KMS-11 (cell line): ENCODE measurements at regions not wholly inside any gene's neighbourhood (a gene's known extent, or its start where the extent isn't known, plus 50 kb on each side); places are given as distances from the start of the nearest gene placed in this dataset.

Source experiments
- H2AFZ ChIP-seq: fragments of 200-600 bp; sonication (generic); 2 replicates; pipeline ENCODE4 v1.6.1; 2016; ENCODE audit warnings: antibody characterized with exemption, mixed run types, low read depth
- H3K27ac ChIP-seq: fragments of 200-600 bp; sonication (generic); 2 replicates; pipeline ENCODE4 v1.6.1; 2016; ENCODE audit warnings: mild to moderate bottlenecking, mixed run types
- H3K27me3 ChIP-seq: fragments of 200-600 bp; sonication (generic); 2 replicates; pipeline ENCODE4 v1.6.1; 2017; ENCODE audit warnings: mild to moderate bottlenecking, low read depth, mixed run types, moderate library complexity; ENCODE audit not compliant: insufficient read depth
- H3K36me3 ChIP-seq: fragments of 200-600 bp; sonication (generic); 2 replicates; pipeline ENCODE4 v1.6.1; 2017; ENCODE audit warnings: mild to moderate bottlenecking, mixed run types; ENCODE audit not compliant: insufficient read depth
- H3K4me1 ChIP-seq: fragments of 200-600 bp; sonication (generic); 2 replicates; pipeline ENCODE4 v1.6.1; 2016; ENCODE audit warnings: mild to moderate bottlenecking, low read depth, mixed run types; ENCODE audit not compliant: poor library complexity, severe bottlenecking
- H3K4me2 ChIP-seq: fragments of 200-600 bp; sonication (generic); 2 replicates; pipeline ENCODE4 v1.7.0; 2016; ENCODE audit warnings: mild to moderate bottlenecking, mixed run types
- H3K4me3 ChIP-seq: fragments of 200-600 bp; sonication (generic); IDR thresholded peaks from 2 replicates; pipeline ENCODE4 v1.6.1; 2017; ENCODE audit warnings: low read depth, low read length, mixed read lengths; ENCODE audit not compliant: insufficient read depth
- H3K79me2 ChIP-seq: fragments of 200-600 bp; sonication (generic); 2 replicates; pipeline ENCODE4 v1.6.1; 2016; ENCODE audit warnings: low read depth, mixed run types; ENCODE audit not compliant: insufficient read depth
- H3K9ac ChIP-seq: fragments of 200-600 bp; sonication (generic); 2 replicates; pipeline ENCODE4 v1.6.1; 2016; ENCODE audit warnings: mild to moderate bottlenecking, mixed run types
- H4K20me1 ChIP-seq: fragments of 200-600 bp; sonication (generic); 2 replicates; pipeline ENCODE4 v1.6.1; 2016; ENCODE audit warnings: mild to moderate bottlenecking, mixed run types; ENCODE audit not compliant: insufficient read depth
- TF ChIP-seq, protein P1 (sequence below): fragments of 200-600 bp; sonication (generic); conservative IDR thresholded peaks from 2 replicates; pipeline ENCODE4 v1.6.1; 2017; ENCODE audit warnings: low read depth, mild to moderate bottlenecking, antibody characterized with exemption, low read length, moderate library complexity, mixed read lengths

DNA sequence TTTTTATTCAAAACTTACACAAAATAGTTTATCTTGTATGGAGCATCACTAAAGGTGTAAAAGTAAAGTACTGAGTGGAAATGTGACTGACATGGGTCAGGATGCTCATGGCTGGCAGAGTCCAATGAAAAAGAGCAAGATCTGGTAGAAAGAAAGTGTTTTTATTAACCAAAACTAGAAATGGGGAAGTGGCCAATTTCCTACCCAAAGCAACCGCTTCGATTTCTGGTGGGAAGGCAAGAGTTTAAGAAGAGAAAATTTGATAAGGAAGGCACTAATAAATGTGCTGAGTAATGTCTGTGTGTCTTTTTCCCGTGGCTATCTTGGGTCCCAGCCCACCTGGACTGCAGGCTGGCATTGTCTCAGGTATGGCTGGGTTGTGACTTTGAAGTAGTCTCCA is 277.7 kb downstream of the ANKRD7 start:
- H3K4me2 ChIP-seq, result no peak overlapping the region
- no peak overlapping the region for H3K9ac ChIP-seq
- H3K36me3 ChIP-seq, result no peaks in the 10 kb centered on the region
- H3K27ac ChIP-seq, result no peak overlapping the region
- H3K4me3 ChIP-seq, result no peak overlapping the region
- no peaks in the 10 kb centered on the region for H3K27me3 ChIP-seq
- no peaks in the 10 kb centered on the region for H3K79me2 ChIP-seq
- H3K4me1 ChIP-seq, result no peaks in the 10 kb centered on the region
- TF ChIP-seq, protein P1, sequence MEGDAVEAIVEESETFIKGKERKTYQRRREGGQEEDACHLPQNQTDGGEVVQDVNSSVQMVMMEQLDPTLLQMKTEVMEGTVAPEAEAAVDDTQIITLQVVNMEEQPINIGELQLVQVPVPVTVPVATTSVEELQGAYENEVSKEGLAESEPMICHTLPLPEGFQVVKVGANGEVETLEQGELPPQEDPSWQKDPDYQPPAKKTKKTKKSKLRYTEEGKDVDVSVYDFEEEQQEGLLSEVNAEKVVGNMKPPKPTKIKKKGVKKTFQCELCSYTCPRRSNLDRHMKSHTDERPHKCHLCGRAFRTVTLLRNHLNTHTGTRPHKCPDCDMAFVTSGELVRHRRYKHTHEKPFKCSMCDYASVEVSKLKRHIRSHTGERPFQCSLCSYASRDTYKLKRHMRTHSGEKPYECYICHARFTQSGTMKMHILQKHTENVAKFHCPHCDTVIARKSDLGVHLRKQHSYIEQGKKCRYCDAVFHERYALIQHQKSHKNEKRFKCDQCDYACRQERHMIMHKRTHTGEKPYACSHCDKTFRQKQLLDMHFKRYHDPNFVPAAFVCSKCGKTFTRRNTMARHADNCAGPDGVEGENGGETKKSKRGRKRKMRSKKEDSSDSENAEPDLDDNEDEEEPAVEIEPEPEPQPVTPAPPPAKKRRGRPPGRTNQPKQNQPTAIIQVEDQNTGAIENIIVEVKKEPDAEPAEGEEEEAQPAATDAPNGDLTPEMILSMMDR, result no peak
- H2AFZ ChIP-seq, result no peak overlapping the region
- no peaks in the 10 kb centered on the region for H4K20me1 ChIP-seq

DNA sequence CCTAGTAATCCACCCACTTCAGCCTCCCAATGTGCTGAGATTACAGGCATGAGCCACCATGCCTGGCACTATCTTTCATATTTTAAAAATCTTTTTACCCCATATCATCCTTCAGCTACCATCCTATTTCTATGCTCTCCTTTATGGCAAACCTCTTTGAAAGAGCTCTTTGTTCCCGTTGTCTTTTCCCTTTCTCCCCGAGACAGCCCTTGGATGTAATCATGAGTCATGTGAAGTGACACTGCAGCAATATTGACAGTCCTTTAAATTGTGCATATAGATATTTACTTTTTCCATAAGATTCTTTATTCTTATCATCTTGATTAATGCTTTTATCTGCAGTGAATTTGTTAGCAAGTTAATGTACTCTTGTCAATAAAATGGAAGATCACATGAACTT is 286.6 kb downstream of the ANKRD7 start:
- H3K4me3 ChIP-seq, result no peak overlapping the region
- H3K79me2 ChIP-seq, result no peaks in the 10 kb centered on the region

DNA sequence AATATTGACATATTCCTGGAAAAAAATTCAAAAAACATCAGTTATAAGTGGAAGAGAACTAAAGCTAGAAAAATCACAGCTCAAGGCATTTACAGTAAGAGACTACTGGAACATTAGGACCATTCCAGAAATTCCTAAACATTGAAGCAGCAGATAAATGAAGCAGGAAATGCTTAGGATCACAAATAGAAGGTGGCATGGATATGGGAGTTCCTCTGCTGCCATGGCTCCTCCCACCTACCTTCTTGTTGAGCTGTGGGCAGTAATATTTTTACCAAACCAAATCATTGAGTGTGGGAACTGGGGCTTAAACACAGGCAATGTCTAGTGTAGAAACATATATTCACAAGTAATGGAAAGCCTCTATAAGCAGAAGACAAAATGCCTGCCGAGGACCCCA is 292.8 kb downstream of the ANKRD7 start:
- Histone ChIP-seq H2AFZ (no peak overlapping the region), H4K20me1 (no peaks in the 10 kb centered on the region), H3K27me3 (no peaks in the 10 kb centered on the region), H3K4me2 (no peak overlapping the region), H3K9ac (no peak overlapping the region), H3K4me3 (no peak overlapping the region), H3K79me2 (no peaks in the 10 kb centered on the region), H3K36me3 (no peaks in the 10 kb centered on the region; the same call in 1 of the 2 replicates), H3K4me1 (no peaks in the 10 kb centered on the region), H3K27ac (no peak overlapping the region)
- TF ChIP-seq, protein P1, result no peak

More for the DNA sequence above, 286.6 kb downstream of the ANKRD7 start:
- Histone ChIP-seq H3K27me3 (no peaks in the 10 kb centered on the region), H3K36me3 (no peaks in the 10 kb centered on the region; the same call in 1 of the 2 replicates), H3K4me2 (no peak overlapping the region), H3K27ac (no peak overlapping the region), H3K9ac (no peak overlapping the region), H4K20me1 (no peaks in the 10 kb centered on the region), H3K4me1 (no peaks in the 10 kb centered on the region), H2AFZ (no peak overlapping the region)
- TF ChIP-seq, protein P1, result no peak

DNA sequence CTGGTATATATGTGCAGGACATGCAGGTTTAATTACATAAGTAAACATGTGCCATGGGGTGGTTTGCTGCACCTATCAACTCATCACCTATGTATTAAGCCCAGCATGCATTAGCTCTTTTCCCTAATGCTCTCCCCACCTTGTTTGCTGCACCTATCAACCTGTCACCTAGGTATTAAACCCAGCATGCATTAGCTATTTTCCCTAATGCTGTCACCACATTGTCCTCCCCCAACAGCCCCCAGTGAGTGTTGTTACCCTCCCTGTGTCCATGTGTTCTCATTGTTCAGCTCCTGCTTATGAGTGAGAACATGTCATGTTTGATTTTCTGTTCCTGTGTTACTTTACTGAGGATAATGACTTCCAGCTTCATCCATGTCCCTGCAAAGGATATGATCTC is 300.5 kb downstream of the ANKRD7 start:
- Histone ChIP-seq H3K9ac (no peak overlapping the region), H4K20me1 (no peaks in the 10 kb centered on the region), H3K36me3 (no peaks in the 10 kb centered on the region), H3K27me3 (no peaks in the 10 kb centered on the region), H3K79me2 (no peaks in the 10 kb centered on the region), H3K4me1 (no peaks in the 10 kb centered on the region), H2AFZ (no peak overlapping the region), H3K4me2 (no peak overlapping the region), H3K27ac (no peak overlapping the region), H3K4me3 (no peak overlapping the region)
- TF ChIP-seq, protein P1, result no peak

DNA sequence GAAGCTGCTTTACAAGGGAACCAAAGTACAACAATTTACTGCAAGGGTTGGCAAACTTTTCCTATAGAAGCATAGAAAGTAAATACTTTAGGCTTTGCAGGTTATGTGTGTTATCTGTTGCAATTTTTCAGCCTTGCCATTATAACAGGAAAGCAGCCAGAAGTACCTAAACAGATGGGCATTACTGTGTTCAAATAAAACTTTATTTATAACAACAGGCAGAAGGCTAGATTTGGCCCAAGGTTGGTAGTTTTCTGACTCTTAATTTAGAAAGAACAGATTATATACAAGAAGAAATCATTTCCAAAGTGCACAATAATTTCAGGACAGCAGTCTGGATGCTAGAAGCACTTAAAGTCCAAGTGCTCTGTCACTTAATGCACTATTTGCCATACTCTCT is 307.1 kb downstream of the ANKRD7 start:
- TF ChIP-seq, protein P1, result no peak

More for the DNA sequence above, 307.1 kb downstream of the ANKRD7 start:
- Histone ChIP-seq H2AFZ (no peak overlapping the region), H3K27me3 (no peaks in the 10 kb centered on the region), H3K27ac (no peak overlapping the region), H4K20me1 (no peaks in the 10 kb centered on the region), H3K4me1 (no peaks in the 10 kb centered on the region), H3K4me3 (no peak overlapping the region), H3K79me2 (no peaks in the 10 kb centered on the region), H3K9ac (no peak overlapping the region), H3K36me3 (no peaks in the 10 kb centered on the region), H3K4me2 (no peak overlapping the region)
